GM19240 (cell line): ENCODE measurements at regions not wholly inside any gene's neighbourhood (a gene's known extent, or its start where the extent isn't known, plus 50 kb on each side); places are given as distances from the start of the nearest gene placed in this dataset.

Experiments
- DNase-seq: peaks from one replicate; pipeline ENCODE4 v3.0.0; 2011; ENCODE audit warnings: low spot score; ENCODE audit not compliant: insufficient read length

DNA sequence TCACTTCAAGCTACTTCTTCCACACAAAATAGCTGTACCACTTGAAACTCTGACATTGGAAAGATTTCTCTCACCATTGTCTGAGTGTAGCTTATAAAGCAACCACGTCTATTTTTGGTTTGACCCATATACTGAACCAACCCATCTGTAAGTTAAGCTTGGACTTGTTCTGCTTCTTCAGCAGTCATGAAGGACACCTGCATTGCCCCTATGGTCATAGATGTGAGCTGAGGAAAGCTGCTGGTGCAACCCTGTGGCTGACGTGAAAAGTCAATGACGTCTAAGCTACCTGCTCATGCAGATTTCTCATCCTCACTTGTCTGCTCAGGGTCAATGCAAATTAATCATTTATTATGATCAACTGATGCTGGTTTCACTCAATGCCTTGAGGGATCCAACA, 417.4 kb downstream of the CETN3 start:
- no peak for DNase-seq

DNA sequence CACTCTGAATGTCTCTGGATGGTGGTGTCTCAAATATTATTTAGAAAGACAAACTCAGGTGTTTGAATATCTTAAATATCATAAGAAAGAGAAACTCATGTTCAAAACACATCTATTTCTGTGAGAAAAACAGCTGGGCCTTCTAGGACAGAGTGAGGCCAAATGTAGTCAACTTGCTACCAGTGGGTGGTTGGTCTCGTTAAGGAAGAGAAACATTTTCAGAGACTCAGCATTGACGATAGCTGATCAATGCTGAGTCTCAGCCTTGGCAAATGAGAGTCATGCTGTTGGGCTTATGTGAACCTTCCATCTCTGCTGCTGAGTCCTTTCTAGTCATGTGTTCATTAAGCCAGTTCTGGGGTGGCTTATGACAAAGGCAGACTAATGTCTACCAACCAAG, 418.0 kb downstream of the CETN3 start:
- no peak for DNase-seq

DNA sequence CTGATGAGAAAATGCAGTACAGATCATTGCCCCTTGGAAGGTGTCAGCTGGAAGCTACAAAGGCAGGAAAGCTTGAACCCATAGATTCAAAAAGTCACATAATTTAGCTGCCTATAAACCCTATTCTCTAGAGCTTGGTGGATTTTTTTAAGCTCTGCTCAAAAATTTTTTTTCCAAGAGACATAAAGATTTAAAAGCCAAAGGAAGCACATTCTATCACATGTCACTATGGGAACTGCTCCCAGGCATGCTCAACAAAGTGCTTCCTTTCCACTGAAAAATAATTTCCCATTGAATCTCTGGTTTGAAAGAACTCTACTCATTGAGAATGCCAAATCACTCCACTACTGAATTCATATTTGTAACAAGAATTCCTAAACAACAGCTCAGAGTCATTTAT, 419.8 kb downstream of the CETN3 start:
- no peak for DNase-seq

DNA sequence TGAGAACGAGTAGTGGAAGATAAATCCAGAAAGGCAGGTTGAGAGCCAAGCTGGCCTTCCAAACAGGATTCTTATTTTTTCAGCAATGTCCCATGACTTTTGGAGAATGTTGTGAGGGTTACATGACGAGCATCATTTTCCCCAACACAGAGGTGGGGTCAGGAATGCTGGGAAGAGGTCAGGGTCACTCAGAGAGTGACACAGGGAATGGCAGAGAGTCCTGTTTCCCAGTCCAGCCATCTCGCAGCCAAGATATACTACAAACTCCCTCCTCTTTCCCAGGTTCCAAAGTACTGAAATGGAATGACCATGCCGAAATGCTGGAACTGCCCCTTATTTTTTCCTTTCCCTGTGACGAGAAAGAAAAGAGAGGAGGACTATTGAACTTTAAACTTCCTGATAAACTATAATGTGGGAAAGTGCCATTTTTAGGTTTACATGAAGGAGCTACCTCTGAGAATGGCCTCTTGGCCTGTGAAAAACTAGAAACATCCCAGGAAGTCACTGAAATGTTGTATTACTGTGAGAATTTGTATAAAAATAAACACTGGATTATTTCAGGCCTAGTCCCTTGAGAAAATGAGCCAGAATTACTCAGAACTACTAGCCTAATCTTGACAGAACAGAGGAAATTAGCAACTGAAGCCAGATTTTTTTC, 420.4 kb downstream of the CETN3 start:
- DNase-seq = no peak

DNA sequence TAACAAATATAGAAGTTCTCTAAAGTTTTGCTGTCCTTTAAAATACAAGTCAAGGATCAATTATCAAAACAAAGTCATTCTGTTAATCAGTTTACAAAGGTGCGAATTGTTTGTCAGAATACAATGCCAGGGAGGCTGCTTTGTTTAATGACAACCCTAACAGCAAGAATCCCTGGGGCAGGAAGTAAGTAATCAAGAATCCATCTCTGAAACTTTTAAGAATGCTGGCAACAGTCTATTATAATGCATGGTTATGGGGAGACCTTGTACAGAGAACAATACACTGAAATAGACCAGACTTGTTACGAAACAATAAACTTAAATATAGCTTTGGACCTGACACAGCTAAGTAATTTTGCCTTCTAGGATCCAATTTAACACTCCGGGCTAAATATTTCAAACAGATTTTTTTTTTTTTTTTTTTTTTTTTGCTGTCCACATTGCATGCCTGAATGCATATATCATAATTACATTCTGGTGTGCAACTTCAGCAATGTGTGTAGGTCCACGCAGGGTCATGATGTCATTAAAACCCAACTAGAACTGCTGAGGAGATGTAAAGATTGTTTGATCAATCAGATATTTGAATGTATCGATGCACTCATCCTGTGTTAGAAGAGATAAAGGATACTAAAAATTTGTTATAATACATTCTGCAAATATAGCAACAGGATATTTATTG, 421.3 kb downstream of the CETN3 start:
- no peak for DNase-seq

DNA sequence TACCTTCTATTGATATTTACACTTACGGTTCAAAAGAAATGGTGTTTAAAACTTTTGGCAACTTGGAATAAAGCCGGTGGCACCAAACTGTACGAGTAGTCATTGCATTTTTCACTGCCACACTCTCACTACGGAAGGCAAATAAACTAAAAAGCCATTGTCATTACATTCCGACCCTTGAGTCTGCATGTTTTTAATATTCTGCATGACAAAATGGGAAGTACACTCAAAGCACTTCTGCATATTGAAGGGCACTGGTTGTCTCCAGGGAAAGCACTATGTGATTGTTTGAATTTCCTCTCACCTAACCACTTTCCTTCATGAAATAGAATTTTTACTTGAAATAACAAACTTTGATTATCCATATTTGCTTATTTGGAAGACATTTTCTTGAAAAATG, 426.3 kb downstream of the CETN3 start:
- DNase-seq = no peak

DNA sequence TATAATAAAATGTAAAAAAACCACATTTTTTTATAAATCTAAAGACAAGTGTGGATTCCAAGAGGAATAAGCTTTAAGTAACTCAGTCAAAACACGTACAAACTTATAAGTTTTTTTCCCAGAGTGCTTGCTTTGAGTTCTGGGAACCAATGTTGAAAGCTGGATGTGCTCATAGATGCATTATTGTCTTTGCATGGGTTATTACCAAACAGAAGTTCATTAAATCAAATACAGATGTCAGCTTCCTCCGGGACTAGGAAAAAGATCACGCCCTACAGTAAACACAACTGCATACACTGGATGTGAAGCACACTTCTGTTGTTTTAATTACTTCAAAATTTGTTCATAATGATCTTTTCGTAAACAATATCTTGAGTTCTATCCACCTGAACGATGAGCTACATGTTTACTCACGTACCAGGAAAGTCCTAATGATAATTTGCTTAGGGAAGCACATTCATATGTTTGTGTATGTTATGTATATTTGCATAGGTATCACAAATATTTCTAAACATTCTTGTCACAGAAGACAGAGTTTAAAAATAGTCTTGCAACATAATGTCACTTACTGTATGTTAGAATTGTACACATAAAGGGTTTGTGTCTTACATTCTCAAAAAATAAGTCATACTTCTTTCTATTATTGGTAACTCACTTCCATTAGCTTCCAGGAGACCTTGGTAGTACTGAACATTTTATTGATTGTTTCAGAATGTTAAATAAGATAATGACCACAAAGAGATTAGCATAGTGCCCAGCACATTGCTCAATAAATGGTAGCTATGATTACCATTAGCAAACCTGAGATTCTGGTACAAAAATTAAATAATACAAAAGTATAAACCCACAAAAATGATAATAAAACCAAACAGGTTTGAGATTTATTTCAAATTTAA, 427.4 kb downstream of the CETN3 start:
- DNase-seq = no peak

DNA sequence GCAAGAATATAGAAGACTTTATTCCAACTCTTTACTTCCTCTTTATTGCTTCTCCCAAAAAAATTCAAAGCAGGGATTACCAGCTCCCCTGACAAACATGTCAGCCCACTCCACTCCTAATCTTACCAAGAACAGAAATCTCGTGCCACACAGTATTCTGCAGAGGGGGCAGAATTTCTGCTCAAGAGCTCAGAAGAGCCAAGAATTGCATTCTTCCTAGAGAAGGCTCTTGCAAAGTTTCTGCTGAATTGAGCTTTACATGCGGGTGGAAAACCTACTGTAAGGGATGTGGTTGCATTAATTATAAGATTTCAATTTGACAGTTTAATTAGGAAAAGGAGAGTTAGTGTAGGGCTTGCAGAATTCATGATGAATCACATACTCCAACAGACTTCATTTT, 428.5 kb downstream of the CETN3 start:
- DNase-seq = no peak

DNA sequence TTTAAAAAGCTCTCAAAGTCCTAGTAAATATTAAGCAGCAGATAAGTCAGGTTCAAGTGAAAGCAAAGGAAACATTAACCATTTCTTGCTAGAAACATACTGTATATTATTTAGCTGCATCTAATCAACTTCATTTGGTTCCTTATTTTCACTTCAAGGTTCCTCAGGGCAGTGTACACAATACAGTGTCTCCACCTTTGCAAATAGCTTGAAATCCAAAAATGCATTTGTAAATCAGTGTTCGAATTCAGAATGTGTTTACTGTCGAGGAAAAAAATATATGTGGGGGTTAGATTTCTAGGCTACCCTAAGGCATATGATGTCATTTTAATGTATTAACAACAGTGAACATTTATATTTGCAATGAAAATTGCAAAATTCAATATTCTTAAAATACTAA, 436.0 kb downstream of the CETN3 start:
- DNase-seq = no peak

DNA sequence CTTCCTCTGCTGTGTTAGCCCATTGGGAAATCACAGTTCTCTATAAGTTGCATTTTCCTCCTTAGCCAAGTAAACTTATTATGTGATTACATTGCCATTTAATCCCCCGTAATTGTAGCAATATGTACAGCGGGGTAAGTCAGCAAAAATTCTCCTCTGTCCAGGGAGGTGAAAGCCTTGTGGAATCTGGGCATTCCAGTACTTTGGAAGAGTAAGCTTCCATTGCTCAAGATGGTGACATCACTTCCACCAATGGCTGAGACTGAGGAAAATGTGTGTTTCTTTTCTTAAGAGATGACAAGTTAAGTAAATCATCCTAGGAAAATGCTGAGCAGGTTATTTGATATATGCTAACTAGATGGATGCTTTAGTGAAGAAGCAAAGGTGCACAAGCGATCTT, 436.7 kb downstream of the CETN3 start:
- DNase-seq = no peak

DNA sequence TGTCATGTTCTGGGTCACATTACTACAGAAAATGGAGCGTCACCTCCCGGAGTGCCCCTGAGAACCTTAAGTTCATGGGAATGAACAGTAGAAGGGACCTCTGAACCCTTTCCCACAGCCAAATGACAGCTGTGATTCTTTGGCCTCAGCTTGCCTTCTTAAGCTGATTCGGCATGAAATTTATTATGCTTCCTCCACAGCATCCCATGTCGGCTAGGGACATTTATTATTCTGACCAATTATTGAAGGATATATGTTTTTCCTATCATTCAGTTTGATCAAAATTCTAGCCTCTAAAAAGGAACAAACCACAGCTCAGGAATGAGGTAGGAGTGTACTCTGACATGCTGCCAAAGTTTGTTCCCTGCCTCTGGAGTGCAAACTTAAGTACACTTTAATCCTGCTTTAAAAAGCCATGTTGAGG, 440.6 kb downstream of the CETN3 start:
- no peak for DNase-seq

DNA sequence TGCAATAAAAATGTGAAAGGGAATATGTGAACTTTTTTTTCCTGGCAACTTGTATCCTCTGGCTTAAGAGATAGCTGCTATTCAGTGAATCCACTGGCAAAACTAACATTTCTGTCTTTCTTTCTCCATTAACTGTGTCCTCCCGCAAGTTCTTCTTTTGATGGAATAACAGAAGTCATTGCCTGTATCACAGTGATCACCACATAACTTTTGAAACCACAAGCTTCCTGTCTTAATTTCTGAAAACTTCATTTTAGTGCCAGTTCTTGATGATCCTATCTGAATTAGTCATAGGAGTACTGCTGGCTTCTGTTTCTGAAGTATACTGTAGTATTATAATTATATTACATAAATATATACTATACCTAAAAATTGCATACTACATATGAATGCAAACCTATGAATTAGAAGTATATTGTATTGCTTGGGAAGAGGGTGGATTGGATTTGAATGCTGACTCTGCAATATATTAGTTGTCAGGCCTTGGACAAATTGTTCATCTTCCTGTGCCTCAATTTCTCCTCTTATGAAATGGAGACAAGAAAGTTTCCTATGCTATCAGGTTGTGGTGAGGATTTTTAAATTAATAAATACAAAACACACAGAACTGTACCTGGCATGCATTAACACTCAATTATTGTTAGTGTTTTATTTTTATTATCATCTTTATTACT, 441.6 kb downstream of the CETN3 start:
- DNase-seq = no peak

DNA sequence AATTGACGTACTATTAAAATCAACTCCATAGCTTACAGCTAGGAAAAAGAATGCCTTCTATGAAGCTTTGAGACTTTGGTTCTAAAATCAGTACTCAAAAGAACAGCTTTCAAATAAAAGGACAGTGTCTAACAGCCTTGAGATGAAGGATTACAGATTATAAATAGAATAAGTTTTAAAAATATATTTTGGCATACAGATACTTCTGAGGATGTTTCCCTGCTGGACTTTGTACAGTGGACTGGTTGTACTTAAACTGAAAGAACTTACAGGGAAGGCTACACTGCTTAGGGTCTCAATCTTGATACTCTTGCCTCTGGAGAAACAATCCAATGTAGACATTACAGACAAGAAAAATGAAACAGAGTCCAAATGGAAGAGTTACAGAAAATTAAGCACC, 452.7 kb downstream of the CETN3 start:
- no peak for DNase-seq

DNA sequence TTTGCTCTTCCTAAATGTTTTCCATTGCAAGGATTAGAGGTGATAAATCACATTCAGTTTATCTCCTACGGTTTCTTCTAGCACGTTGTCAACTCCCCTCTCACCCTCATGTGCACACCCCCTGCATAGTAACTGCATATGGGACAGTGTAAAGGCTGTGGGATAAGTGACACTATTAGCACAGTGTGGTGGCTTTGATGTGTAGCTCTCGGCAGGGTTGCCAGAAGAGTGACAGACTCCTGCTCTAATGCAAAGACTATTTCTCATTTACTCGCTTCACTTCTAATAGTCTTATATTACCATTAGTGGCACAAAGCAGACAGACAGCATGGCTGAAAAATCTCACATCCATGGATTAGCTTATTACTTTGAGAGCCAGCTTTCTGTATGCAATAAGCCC, 454.6 kb downstream of the CETN3 start:
- no peak for DNase-seq

DNA sequence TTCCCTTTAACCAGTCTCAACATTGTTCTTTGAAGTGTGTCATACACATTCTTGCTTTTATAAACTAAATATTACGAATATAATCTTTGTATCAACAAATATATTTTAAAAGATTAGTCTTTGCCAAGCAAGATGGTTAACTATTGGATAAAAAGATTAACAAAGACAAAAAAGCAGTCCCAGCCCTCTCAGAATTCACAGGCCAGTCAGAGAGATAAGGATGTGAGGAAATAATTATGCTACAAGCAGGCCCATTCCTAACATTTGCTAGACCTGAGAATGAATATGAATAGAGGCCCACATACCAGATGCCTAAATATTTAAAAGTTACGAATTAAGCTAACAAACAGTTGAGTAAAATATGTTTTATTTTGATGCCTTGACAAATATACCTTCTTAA, 457.7 kb downstream of the CETN3 start:
- no peak for DNase-seq

DNA sequence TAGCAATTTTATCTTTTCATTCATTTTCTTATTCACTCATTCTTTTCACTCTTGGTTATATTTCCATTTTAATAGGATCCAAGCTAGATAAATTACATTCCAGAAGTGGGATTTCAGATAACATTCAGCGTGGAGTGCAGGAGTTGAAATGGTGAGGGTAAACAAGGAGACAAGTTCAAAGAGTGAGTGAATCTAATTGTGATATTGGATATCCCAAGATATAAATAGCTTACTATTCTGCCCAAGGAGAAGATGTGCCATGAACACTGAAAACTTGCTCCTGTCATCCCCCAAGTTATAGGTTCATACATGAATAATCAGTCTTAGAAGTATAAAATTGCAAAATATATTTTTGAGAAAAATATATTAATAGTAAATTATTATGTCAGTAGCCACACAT, 459.3 kb downstream of the CETN3 start:
- DNase-seq = no peak

DNA sequence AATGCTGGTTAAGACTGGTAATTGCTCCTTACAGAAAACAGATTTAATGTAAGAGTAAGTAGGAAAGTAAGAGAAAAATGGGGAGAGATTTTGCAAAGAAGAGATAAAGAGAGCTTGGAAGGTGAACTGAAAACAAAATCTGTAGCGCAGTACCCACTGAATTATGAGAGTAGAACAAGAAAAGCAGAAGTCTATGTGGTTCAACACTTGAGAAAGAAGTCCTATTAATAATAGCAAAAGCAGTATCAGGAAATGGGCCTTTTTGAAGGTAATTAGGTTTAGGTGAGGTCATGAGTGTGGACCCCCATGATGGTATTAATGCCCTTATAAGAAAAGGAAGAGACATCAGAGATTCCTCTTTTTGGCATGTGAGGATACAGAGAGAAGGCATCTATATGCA, 460.6 kb downstream of the CETN3 start:
- DNase-seq = no peak

DNA sequence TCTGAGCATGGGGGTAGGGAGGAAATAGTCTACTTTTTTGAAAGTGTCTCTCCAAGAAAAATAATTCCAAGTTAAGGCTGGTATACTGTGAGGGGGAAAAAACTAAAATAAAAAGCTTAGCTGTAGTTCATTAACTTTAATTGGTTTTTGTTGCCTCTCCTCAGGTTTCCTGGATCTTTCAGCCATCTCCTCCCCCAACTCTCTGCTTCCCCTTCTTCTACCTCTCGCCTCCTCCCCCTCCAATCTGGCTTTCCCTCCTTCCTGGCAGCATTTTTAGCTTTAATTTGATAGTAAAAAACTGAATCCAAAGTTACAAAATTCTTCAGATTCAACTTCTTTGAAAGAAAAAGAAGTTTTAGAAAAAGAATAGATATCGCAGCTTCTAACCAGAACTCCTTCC, 462.6 kb downstream of the CETN3 start:
- no peak for DNase-seq

DNA sequence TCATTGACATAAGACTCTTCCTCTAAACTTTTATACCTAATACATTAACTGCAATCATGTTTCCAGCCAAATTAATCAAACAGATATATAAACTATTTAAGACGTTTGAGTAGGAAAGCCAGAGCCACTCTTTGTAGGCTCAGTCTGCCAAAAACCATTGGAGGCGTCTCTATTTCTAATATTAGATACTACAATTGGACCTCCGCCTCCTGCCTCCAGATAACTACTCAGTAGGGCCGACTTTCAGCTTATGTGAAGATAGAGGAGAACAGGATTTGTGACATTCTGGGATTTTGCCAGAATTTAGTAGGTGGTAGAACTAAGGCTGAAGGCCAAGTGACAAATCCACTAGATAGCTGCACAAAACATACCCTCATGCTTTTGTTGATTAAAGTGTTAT, 463.0 kb downstream of the CETN3 start:
- no peak for DNase-seq

DNA sequence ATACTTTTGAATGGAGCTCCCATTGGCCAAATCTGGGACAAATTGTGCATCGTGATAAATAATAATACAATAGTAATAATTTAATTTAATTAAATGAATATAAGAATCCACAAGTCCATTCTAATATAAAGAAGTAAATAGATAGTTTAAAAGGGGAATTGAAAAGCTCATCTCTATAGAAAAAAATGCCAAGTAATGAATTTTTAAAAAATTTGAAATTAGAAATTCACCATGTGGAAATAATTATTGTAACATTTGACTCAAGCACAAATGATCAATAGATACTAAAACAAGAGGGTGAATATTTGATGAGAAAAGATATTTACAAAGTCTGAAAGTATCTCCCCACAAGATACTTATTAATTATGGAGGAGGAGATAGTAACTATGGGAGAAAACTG, 467.4 kb downstream of the CETN3 start:
- no peak for DNase-seq

DNA sequence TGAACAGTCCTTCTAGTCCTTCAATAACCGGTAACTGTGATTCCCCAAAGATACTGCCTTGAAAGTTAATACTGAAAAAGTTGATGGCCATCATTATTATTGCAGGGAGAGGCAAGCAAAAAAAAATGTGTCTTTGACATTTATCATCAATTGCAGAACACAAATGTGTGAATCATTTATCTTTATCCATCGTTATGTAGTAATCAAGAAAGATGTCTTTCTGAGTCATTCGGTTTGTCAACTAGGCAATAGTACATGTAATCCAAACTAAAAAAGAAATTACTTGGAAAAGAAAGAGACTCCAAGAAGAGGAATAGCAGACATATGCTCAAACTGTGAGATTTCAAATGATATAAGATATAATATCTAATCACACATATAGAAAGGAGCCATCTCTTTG, 473.0 kb downstream of the CETN3 start:
- no peak for DNase-seq

DNA sequence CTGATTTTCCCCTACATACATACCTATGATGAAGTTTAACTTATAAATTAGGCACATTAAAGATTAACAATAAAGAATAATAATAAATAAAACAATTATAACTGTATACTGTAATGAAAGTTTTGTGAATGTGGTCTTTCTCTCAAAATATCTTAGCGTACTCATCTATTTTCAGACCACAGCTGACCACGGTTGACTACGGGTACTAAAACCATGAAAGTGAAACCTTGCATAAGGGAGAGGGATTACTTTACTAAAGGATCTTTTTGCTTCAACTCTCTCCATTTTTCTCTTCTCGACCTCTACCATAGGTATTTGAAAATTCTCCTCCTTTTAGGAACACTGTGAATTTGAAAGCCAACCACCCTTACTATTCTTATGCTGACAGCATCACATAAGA, 475.5 kb downstream of the CETN3 start:
- no peak for DNase-seq
